ENCODE measurements at regions not wholly inside any gene's neighbourhood (a gene's known extent, or its start where the extent isn't known, plus 50 kb on each side); places are given as distances from the start of the nearest gene placed in this dataset.

GRCh38 chr1:38193040-38193439, 146.4 kb upstream of the POU3F1 start:
- no peak overlapping the region for H3K9ac ChIP-seq (ENCODE audit: extremely low read depth, insufficient read length, low read length)
- no peak overlapping the region for H4K8ac ChIP-seq (replicated peaks; ENCODE audit: insufficient read length, low read depth, low read length)
- H2BK120ac ChIP-seq (ENCODE audit: low read depth, low read length, poor library complexity, severe bottlenecking), result no peak overlapping the region
- H3K4me1 ChIP-seq (ENCODE audit: insufficient read depth, low read length), result no peaks in the 10 kb centered on the region
- H3K27me3 Mint-ChIP-seq (ENCODE audit: low read depth), result peaks cover 7% of the 10 kb centered on the region
- DNase-seq, result no peak
- no peak overlapping the region for H2BK15ac ChIP-seq (ENCODE audit: low read depth, low read length)
- no peak overlapping the region for H3K4me2 ChIP-seq (ENCODE audit: insufficient read depth, insufficient read length, low read length)
- H3K4me1 Mint-ChIP-seq, result peaks cover 4 to 11% of the 10 kb centered on the region in 2 experiments; a peak in 3 of 4 replicates
- H3K56ac ChIP-seq (ENCODE audit: insufficient read length, low read depth, low read length), result no peak overlapping the region
- H4K5ac ChIP-seq (ENCODE audit: insufficient read length, low read depth, low read length), result no peak overlapping the region
- H4K91ac ChIP-seq (ENCODE audit: insufficient read length, low read depth, low read length), result no peak overlapping the region
- H3K36me3 Mint-ChIP-seq (ENCODE audit: insufficient read depth in 1 of 3, low read depth in 3 of 3), result peaks cover 0 to 12% (median 0%) of the 10 kb centered on the region in 3 experiments; a peak in 3 of 7 replicates
- H3K9me3 Mint-ChIP-seq, result peaks cover 9 to 10% of the 10 kb centered on the region in 2 experiments
- H2BK5ac ChIP-seq (ENCODE audit: insufficient read length, low read length), result no peak overlapping the region
- H2BK12ac ChIP-seq (ENCODE audit: insufficient read length, low read depth, low read length), result no peak overlapping the region
- WGBS (ENCODE audit: extremely low coverage, insufficient read length, low lambda C conversion rate), result no CpG with 5 or more reads among the region's 3 CpGs
- H4K20me1 ChIP-seq (ENCODE audit: control insufficient read depth, insufficient read depth, insufficient read length), result no peaks in the 10 kb centered on the region
- no peak for TF ChIP-seq CTCF (conservative IDR thresholded peaks at IDR 0.05)
- no peak overlapping the region for H2AK5ac ChIP-seq (ENCODE audit: insufficient read length, low read length)
- H3K23me2 ChIP-seq (ENCODE audit: insufficient read length, low read depth, low read length, poor library complexity, severe bottlenecking), result no peaks in the 10 kb centered on the region
- no peak overlapping the region for H3K18ac ChIP-seq (ENCODE audit: insufficient read length, low read depth, low read length)
- no peak overlapping the region for H3K4me3 Mint-ChIP-seq
- H3K9me3 ChIP-seq (ENCODE audit: control insufficient read depth, low read depth, low read length), result no peaks in the 10 kb centered on the region
- no peaks in the 10 kb centered on the region for H3K79me2 ChIP-seq (ENCODE audit: insufficient read depth, low read length)
- no peaks in the 10 kb centered on the region for H3K27me3 ChIP-seq (ENCODE audit: insufficient read depth, low read length)
- H3K23ac ChIP-seq (ENCODE audit: insufficient read length, low read depth, low read length), result no peak overlapping the region
- H3K4ac ChIP-seq (ENCODE audit: low read depth, low read length), result no peak overlapping the region
- H3K27ac ChIP-seq (ENCODE audit: insufficient read length, low read depth, low read length), result no peak overlapping the region
- H3K79me1 ChIP-seq (ENCODE audit: insufficient read depth, low read depth, low read length, poor library complexity, severe bottlenecking), result no peaks in the 10 kb centered on the region
- H2BK20ac ChIP-seq (ENCODE audit: low read depth, low read length, poor library complexity, severe bottlenecking), result no peak overlapping the region
- no peak overlapping the region for H2AFZ ChIP-seq (ENCODE audit: low read length)
- no peak overlapping the region for H3T11ph ChIP-seq (ENCODE audit: low read length)
- no peak overlapping the region for H3K27ac Mint-ChIP-seq
- H3K14ac ChIP-seq (ENCODE audit: insufficient read depth, low read length), result no peak overlapping the region; the same call in 1 of the 2 replicates

All from H9 (cell line).